ENCODE measurements at regions not wholly inside any gene's neighbourhood (a gene's known extent, or its start where the extent isn't known, plus 50 kb on each side); places are given as distances from the start of the nearest gene placed in this dataset.

DNA sequence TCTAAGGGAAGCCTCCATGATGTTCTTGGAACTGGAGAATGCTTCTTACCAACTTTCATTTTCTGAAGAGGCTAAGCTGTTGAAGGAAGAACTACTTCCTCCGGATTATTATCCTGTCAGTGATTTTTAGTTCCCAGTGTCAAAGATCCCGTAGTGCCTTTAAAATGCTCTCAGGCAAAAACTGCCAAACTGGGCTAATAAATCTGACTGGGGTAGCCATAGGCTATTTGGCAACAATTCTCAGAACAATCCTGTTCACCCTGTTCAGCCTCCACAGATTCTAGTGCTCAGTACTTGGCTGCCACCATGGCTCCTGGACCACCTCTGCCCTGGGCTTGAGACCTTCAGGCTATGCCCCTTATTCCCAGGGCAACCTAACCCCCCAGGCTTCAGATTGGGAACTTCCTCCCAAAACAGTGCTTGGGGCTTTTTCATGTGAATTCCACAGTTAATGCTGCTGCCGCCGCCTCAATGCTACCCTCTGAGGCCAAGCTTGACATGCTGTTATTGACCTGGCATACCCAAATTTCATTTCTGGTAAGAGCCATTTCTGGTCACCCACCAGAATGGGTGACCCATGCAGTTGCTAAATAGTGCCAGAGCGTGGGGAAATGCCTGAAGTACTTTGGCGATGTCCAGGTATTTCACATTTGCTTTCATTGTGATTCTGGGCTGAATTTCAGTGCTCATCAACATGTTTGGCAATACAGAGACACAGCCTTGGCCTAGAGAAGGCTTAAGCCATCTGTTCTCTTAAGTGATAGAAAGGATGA is 110.0 kb upstream of the ARHGAP5 start:
- DNase-seq, result no peak

DNA sequence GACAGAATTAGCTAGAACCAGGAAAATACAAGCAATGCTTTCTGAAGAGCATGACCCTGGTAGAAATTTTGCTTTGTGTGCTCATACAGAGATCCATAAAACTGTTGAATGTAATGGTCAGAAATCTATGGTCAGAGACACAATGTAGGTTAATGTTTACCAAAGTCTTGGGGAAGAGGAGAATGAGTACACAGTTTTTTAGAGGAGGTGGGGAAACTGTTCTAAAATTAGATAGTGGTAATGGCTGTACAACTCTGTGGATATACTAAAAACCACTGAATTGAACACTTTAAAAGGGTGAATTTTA is 109.5 kb upstream of the ARHGAP5 start:
- no peak for DNase-seq

DNA sequence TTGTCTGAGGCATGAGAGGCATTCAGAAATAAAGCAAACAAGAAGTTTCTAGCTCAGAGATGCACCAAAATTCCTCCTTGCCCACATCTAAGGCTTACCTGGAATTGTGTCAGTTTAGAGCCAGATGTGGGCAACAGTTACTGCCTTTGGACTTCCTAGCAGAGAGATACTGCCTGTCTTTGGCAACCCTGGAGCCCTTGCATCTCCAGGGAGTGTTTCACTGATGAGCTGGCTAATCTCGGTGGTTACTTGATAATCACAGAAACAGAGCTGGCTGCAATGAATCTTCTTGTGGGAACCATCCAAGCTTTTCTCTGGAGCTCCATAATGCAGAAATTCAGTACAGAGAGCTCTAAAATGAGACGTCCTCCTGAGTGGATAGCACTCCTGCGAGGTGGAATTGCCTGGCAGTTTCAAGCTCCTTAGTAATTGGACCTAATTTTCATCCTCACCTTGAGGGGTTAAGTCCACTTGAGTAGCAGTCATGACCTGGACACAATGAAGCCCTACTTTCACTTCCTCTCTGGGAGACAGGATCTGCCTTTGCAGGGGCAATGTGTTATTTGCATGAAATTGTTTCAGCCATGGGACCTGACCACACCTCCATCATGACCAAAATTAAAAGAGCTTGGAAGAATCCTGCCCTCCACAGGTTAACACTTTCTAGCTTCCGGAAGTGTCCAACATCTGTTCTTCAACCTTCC is 108.8 kb upstream of the ARHGAP5 start:
- DNase-seq, result no peak

DNA sequence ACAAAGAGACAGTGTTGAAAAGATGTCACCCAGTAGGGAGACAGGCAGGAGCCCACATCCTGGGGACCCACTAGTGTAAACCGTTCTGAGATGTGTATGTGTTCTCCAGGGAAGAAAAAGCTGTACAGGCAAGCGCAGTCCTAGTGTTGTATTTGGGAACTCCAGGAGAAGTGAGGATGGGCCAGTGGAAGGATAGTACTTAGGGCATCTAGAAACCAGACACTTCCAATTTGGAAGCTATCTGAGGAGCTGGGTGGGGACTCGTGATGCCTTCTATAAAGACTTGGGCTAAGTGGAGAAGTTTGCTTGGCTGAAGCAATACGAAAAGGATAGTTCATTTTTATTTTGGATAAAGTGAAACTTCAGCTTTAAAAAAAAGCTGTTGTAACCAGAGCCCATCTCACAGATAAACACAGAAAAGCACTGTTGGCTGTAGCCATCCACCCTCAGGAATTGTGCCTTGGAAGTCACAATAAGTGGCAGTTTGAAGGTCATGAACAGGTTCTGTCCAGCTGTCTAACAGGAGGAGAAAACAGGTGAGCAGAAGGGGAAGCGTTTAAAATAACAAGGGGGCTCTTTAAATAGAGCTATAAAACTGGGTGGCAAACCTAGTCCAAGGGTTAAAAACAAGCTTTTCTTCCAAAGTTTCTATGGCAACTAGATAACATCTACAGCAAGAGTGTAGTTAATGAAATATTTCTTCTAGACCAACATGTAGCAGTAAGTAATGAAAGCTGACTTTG is 108.0 kb upstream of the ARHGAP5 start:
- no peak for DNase-seq

DNA sequence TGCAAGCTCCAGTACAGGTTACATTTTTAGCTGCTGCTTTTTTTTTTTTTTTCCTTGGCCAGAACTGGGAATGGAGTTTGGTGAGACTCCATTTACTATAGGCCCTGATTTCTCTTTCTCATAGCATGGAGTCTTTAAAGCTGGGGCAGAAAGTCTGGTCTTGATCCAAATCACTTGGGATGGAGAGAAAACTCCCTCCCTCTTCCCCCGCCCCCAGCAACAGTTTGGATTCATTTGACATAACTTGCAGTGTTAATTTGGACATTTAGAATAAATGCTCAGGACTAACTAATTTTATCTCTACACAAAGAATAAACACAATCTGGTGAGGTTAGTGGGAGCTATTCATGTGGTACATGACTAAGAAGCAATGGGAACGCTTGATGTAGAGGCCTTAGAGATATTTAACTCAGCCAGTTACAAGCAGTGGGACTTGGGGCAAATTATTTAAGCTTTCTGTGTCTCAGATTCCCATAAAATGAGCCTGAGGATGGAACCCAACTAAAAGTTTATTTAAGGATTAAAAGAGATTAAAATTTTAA is 107.3 kb upstream of the ARHGAP5 start:
- DNase-seq, result no peak

DNA sequence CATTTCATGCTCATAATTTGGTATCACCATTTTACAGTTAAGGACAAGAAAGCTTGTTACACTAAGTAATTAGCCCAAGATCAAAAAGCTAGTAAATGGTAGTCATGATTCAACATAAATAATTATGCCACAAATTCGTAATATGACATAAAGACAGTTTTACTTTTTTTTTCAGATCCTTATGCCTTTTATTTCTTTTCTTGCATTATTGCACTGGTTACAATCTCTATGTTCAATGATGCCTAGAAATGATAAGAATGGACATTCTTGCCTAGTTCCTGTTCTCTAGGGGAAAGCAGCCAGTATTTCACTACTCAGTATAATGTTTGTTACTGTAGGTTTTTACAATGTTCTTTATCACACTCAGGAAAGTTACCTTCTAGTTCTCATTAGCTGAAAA is 106.4 kb upstream of the ARHGAP5 start:
- no peak for DNase-seq

DNA sequence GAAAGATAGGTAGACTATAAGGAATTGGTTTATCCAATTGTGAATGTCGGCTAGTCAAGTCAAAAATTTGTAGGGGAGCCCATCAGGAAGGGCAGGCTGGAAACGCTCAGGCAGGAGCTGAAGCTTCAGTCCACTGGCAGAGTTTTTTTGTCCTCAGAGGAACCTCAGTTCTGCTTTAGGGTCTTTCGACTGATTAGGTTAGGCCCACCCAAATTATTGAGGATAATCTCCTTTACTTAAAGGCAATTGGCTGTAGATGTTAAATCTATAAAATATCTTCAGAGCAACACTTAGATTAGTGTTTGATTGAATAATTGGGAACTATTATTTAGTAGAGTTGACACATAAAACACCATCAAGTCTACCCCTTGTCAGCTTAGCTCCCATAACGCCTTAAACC is 105.5 kb upstream of the ARHGAP5 start:
- DNase-seq, result no peak

DNA sequence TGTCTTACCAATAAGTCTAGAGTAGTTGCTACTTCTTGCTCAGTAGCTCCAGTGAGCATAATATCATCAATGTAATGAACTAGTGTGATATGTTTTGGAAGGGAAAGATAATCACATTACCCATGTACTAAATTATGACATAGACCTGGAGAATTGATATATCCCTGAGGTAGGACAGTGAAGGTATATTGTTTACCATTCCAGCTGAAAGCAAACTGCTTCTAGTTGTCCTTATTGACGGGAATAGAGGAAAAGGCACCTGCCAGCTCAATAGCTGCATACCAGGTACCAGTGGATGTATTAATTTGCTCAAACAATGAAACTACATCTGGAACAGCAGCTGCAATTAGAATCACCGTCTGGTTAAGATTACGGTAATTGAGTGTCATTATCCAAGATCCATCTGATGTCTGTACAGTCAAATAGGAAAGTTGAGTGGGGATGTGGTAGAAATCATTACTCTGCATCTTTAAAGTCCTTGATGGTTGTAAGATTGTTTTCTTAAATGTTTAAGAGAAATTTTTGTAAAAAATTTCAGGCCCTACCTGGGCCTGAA is 100.0 kb upstream of the ARHGAP5 start:
- DNase-seq, result no peak

DNA sequence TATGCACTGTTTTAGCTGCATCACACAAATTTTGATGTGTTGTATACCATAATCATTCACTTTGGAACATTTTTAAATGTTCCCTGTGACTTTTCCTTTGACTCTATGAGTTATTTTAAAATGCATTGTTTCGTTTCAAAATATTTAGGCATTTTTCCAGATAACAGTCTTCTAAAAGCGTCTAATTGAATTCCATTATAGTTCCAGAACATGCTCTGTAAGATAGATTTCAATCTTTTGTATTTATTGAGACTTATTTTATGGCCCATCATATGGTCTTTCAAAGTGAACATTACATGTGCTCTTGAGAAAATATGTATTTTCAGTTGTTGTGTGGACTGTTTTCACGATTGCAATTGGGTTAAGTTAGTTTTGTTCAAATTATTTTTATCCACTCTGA is 98.7 kb upstream of the ARHGAP5 start:
- DNase-seq, result no peak

DNA sequence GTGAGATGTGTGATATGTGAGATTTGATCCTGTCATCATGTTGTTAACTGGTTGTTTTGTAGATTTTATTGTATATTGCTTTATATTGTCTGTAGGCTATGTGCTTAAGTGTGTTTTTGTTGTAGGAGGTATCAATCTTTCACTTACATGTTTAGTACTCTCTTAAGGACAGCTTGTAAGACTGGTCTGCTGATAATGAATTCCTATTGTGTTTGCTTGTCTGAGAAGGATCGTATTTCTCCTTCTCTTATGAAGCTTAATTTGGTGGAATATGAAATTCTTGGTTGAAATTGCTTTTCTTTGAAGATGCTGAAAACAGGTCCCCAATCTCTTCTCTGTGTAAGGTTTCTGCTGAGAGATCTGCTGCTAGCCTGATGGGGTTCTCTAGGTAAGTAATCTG is 94.5 kb upstream of the ARHGAP5 start:
- DNase-seq, result no peak

DNA sequence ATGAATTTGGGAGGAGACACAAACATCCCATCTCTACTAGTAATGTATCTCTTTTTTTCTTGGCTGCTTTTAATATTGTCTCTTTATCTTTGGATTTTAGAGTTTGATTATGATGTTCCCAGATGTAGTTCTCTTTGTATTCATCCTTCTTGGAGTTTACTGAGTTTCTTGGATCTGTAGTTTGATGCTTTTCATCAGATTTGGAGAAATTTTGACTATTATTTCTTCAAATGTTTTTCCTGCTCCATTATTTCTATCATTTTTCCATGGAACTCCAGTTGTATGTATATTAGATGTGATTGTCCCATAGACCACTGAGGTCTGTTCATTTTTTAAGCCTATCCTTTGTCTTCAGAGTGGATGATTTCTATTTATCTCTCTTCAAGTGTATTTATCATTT is 90.7 kb upstream of the ARHGAP5 start:
- no peak for DNase-seq

DNA sequence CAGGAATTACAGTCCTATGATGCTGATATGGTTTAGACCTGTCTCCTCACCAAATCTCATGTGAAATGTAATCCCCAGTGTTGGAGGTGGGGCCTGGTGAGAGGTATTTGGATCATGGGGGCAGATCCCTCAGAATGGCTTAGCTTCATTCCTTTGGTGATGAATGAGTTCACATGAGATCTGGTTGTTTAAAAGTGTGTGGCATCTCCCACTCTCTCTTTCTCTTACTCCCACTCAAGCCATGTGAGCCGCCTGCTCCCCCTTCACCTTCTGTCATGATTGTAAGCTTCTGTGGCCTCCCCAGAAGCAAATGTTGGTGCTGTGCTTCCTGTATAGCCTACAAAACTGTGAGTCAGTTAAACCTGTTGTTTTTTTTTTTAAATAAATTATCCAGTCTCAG is 89.4 kb upstream of the ARHGAP5 start:
- no peak for DNase-seq

DNA sequence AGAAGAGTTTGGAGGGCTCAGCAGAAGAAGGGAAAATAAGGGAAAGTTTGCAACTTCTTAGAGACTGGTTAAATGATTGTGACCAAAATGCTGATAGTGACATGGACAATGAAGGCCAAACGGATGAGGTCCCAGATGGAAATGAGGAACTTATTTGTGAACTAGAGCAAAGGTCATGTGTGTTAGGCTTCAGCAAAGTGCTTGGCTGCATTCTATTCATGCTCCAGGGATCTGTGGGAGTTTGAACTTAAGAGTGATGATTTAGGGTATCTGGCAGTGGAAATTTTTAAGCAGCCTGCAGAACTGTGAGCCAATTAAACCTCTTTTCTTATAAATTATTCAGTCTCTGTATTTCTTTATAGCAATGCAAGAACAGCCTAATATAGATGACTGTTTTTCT is 88.9 kb upstream of the ARHGAP5 start:
- no peak for DNase-seq

DNA sequence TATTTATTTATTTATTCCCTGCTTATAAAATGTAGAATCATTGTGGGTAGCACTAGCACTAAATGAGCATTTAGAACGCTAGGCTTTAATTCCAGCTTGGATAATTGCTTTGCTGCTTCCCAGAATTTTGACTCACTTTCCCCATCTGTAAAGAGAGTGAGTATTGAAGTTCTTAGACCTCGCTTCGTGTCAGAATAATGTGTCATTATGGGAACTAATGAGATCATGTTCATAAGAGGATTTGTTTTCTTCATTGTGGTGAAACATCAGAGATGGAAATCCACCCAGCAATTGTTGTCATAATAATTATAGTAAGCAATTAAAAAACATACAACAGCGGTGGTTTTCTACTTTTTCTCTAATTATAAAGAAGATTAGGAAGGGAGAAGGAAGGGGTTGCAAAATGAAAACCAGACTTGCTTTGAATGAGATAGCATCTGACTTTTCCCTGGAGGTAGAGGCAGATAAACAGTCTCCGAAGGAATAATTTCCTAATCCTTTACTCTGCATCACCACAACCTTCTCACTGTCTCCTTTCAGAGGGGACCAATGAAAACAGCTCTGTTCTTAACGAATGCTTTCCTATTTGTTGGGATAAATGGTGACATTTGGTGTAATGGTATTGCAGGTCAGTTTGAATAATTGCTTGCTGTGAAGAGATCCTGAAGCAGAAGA is 86.8 kb upstream of the ARHGAP5 start:
- no peak for DNase-seq

DNA sequence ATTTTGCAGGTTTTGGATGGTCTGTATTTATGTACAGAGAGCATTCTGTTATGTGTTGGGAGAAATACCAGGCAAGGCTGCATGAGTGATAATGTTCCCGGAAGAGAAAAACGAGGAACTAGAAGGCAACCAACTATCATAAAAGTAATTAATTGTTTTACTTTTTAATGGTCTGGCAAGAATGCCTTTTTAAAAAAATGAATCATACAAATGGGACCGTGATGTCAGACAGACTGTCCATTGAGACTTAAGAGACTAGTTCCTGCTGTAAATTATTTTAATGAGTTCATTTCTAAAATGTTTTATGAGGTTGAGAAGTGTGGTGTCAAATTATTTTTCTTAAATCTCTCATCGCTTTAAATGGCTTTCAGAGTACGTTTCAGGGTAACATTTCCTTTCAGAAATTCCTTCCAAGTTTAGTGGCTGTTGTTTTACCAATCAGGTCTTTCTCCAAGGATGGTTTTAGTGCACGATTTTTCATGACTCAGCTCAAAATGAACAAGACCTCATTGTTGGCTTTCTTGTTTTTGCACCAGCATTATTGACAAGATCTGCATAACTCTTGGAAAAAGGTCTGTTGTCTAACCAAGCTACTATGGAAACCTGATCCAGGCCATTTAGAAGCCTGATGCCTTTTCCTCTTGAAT is 86.1 kb upstream of the ARHGAP5 start:
- peak; percentile 15 for DNase-seq

DNA sequence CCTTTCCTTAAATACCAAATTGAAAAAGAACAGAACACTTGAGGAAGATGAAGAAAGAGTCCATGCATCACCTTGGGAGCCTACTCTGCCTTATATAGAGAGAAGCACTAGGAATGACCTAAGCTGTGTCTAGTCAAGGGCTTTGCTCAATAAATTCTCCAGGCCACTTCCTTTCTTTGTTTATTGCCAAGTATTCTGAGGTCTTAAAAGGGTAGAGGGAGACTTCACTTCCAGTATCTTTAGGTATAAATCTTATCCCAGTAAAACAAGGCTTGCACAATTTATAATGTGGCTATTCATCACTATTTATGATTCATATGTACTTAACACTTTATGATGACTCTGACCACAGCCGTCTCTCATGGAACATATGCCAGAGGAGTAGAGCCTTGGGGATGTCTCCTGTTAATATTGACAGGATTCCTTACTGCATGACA is 85.1 kb upstream of the ARHGAP5 start:
- DNase-seq, result peak; percentile 84

DNA sequence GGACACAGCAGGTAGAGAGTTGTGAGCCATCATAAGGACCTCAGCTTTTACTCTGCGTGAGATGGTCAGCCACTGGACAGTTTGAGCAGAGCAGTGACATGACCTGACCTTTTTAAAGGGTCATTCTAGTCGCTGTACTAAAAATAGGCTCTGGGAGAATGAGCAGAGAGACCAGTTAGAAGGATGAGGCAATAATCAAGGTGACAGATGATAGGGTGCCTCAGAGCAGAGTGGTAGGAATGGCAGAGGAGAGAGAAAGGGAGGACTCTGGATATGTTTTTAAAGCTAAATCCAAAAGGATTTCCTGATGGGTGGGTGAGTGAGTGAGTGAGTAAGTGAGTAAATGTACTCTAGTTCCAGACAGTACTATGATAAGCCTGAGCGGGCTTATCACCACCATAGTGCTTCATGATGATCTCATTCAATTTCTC is 83.6 kb upstream of the ARHGAP5 start:
- DNase-seq, result no peak

DNA sequence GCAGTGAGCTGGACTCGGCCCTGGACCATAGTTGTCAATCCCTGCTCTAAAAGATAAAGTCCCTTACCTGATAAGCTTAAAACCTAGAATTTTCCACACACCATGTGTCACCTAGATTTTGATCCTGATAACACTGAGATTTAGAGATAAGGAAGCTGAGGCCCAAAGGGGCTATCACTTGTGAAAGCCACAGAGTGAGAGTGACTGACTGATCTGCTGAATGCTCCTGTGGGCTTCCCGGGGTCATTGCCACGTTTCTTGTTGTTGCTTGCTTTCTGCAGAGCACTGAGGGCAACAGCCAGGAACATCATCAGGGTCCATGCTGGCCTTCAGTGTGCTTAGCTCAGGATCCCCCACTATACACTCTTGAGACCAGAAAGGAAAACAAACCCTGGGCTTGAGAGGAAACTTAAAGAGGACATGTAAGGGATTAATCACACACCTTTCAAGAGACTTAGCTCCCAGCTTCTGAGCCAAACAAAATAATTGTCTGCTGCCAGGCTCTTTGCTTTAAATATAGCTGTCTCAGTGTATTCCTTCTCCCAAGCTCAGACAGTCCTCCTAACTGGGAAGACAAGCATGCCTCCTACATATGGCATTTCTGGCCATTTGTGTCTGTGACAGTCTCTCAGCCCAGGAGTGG is 82.6 kb upstream of the ARHGAP5 start:
- no peak for DNase-seq

DNA sequence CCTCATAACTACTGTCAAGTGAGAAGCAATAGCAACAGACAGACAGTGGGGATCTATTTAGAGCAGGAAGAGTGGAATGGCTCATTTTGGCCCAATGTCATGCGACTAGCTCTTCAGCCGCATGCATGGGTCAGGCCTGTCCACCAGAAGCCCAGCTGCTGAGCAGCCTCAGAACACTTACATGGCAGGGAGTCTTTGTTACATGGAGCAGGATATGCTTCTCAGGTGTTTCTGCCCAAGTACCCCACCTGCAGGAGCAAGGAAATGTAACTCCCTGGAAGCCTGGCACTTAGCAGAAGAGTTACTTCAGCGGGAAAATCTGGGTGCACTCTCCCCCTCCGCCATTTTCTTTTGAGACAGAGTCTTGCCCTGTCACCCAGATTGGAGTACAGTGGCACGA is 73.5 kb upstream of the ARHGAP5 start:
- DNase-seq, result no peak

DNA sequence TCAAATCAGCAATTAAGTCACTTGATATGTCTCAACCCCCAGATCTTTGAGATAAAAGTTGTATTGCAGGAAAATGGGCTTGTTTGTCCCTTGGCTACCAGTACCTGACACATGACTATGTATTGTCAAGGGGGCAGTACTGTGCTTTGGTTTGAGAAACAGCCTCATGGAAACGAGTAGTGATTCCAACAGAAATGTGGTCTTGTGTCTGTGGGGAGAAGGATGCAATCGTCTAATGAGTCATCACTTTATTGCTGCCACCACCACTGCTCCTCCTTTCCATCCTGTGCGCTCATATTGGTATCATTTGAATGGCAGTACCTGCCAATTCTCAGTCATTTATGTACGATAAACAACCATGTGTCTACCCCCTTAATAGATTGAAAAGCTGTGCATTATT is 72.8 kb upstream of the ARHGAP5 start:
- DNase-seq, result peak; percentile 32

DNA sequence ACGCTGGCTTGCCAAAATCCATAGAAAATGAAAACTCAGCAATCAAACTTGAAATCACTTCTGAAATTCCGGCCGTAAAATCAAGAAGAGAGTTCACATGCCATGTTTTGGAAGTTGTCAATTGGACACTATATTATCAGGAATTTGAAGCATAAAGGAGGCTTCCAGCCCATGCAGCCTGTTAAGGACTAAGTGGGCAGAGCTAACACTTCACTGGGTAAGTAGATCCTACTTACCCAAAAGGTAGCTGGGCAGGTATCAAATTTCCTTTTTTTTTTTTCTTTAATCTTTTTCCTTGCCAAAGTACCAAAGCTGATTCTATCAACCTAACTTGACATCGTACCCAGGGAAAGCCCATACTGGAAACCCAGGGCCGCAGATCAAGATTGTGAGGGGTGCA is 71.5 kb upstream of the ARHGAP5 start:
- DNase-seq, result no peak
